GM10266 (cell line): ENCODE measurements at regions not wholly inside any gene's neighbourhood (a gene's known extent, or its start where the extent isn't known, plus 50 kb on each side); places are given as distances from the start of the nearest gene placed in this dataset.

ENCODE experiments used
- DNase-seq: peaks from one replicate; pipeline ENCODE4 v3.0.0; 2012; ENCODE audit errors: extremely low spot score
- CTCF ChIP-seq: IDR thresholded peaks from 2 replicates; pipeline ENCODE4 v1.5.1; 2012; ENCODE audit warnings: mild to moderate bottlenecking, low read depth; ENCODE audit not compliant: control insufficient read depth, insufficient read depth; ENCODE audit errors: missing control alignments

GRCh38 chr3:135706758-135707375 lies 258.7 kb upstream of the PPP2R3A start:
- no peak for DNase-seq
- TF ChIP-seq CTCF: no peak

- DNase-seq: no peak
- TF ChIP-seq CTCF: no peak
Measured at GRCh38 chr3:135719449-135719848, 246.1 kb upstream of the PPP2R3A start.

GRCh38 chr3:135728007-135728721 lies 237.4 kb upstream of the PPP2R3A start:
- no peak for TF ChIP-seq CTCF

GRCh38 chr3:135731546-135731945 lies 234.0 kb upstream of the PPP2R3A start:
- DNase-seq: no peak
- no peak for TF ChIP-seq CTCF

More at GRCh38 chr3:135728007-135728721, 237.4 kb upstream of the PPP2R3A start:
- no peak for DNase-seq

- DNase-seq: no peak
- no peak for TF ChIP-seq CTCF
Measured at GRCh38 chr3:135736740-135737139, 228.8 kb upstream of the PPP2R3A start.

- no peak for TF ChIP-seq CTCF
- DNase-seq: no peak
Measured at GRCh38 chr3:135739779-135740178, 225.7 kb upstream of the PPP2R3A start.

- no peak for TF ChIP-seq CTCF
- DNase-seq: no peak
Measured at GRCh38 chr3:135740211-135740610, 225.3 kb upstream of the PPP2R3A start.
